ENCODE measurements at regions not wholly inside any gene's neighbourhood (a gene's known extent, or its start where the extent isn't known, plus 50 kb on each side); places are given as distances from the start of the nearest gene placed in this dataset.

- DNase-seq (ENCODE audit: extremely low spot score in 2 of 2): no peak
- no peak overlapping the region for H3K4me3 ChIP-seq
- intact Hi-C loops (cut with DNase I): no loop called here
- no peaks in the 10 kb centered on the region for H3K9me3 ChIP-seq
- H3K27ac ChIP-seq: no peak overlapping the region
- no peak for TF ChIP-seq POLR2AphosphoS5 (IDR thresholded peaks at IDR 0.05; ENCODE audit: insufficient read depth in 1 of 2, low read depth in 1 of 2)
- TF ChIP-seq, protein P1, sequence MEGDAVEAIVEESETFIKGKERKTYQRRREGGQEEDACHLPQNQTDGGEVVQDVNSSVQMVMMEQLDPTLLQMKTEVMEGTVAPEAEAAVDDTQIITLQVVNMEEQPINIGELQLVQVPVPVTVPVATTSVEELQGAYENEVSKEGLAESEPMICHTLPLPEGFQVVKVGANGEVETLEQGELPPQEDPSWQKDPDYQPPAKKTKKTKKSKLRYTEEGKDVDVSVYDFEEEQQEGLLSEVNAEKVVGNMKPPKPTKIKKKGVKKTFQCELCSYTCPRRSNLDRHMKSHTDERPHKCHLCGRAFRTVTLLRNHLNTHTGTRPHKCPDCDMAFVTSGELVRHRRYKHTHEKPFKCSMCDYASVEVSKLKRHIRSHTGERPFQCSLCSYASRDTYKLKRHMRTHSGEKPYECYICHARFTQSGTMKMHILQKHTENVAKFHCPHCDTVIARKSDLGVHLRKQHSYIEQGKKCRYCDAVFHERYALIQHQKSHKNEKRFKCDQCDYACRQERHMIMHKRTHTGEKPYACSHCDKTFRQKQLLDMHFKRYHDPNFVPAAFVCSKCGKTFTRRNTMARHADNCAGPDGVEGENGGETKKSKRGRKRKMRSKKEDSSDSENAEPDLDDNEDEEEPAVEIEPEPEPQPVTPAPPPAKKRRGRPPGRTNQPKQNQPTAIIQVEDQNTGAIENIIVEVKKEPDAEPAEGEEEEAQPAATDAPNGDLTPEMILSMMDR (IDR thresholded peaks at IDR 0.05): no peak
- TF ChIP-seq POLR2A (IDR thresholded peaks at IDR 0.05): no peak
- H3K36me3 ChIP-seq: no peaks in the 10 kb centered on the region
- H3K27me3 ChIP-seq: no peaks in the 10 kb centered on the region
- no peaks in the 10 kb centered on the region for H3K4me1 ChIP-seq
These were observed 841.4 kb upstream of the LRATD1 start for GRCh38 chr2:13791019-13791547.

DNA sequence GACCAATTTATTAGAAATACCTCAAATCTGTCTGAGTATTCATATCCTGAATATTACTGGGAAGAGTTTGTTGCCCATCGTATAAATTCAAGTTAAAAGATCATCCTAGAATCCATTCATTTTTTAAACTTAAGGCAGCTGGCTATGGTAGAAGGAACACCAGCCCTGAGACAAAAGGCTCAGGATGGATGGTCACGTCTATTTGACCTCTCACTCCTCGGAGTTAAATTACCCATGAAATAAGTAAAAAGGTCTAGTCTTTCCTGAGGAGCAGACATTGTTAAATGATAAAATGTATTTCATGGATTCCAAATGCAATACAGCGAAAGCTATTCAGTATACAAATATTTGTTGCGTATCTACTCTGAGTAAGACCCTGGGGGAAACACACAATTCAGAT lies 826.0 kb upstream of the LRATD1 start:
- Histone ChIP-seq H3K4me3 (no peak overlapping the region), H3K9me3 (no peaks in the 10 kb centered on the region), H3K27me3 (no peaks in the 10 kb centered on the region), H3K36me3 (no peaks in the 10 kb centered on the region), H3K4me1 (no peaks in the 10 kb centered on the region), H3K27ac (no peak overlapping the region)
- DNase-seq (ENCODE audit: extremely low spot score in 2 of 2): no peak
- TF ChIP-seq POLR2A (IDR thresholded peaks at IDR 0.05) (no peak), POLR2AphosphoS5 (IDR thresholded peaks at IDR 0.05; ENCODE audit: insufficient read depth in 1 of 2, low read depth in 1 of 2) (no peak)
- TF ChIP-seq, protein P1 (IDR thresholded peaks at IDR 0.05): no peak
- intact Hi-C loops (cut with DNase I): no loop called here

DNA sequence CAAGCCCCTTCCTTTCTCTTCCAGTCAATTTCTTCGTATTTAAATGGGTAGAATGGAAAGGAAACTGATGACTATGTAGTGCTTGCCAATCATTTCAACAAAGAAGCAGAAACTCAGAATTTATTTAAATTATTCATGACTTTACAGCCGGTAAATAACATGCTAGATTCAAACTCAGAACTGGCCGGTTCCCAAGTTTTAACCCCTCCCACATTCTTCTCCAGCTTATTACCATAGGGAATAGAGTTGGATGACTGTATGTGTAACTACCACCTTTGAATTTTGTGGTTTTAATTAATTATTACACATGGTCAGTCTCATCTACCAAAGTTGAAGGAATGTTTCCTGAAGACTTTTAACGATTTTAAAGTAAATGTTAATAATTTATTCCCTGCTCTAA lies 819.3 kb upstream of the LRATD1 start:
- no peaks in the 10 kb centered on the region for H3K36me3 ChIP-seq
- intact Hi-C loops (cut with DNase I): no loop called here
- no peak overlapping the region for H3K4me3 ChIP-seq
- H3K27ac ChIP-seq: no peak overlapping the region
- no peaks in the 10 kb centered on the region for H3K27me3 ChIP-seq
- DNase-seq (ENCODE audit: extremely low spot score in 2 of 2): no peak
- H3K9me3 ChIP-seq: no peaks in the 10 kb centered on the region
- no peaks in the 10 kb centered on the region for H3K4me1 ChIP-seq
- TF ChIP-seq, protein P1 (IDR thresholded peaks at IDR 0.05): no peak
- TF ChIP-seq POLR2A (IDR thresholded peaks at IDR 0.05): no peak
- TF ChIP-seq POLR2AphosphoS5 (IDR thresholded peaks at IDR 0.05; ENCODE audit: insufficient read depth in 1 of 2, low read depth in 1 of 2): no peak

DNA sequence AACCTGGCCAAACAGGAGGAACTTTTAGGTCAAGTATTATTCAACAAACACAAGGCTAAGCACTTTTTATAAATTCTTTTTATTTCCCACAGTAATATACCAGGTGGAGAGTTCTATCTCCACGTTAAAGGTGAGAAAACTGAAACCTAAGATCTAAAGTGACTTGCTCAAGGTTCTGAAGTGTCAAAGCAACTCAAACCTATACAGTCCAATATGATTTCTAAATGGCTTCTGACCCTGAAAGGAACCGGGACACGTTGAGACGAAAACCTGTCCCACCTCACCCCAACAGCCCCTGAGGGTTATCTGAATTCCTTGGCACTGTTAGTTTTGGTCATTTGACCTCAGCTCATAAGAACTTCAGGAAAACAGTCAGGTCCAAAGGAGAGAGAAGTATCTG lies 814.5 kb upstream of the LRATD1 start:
- Histone ChIP-seq H3K9me3 (no peaks in the 10 kb centered on the region), H3K27ac (no peak overlapping the region), H3K27me3 (no peaks in the 10 kb centered on the region), H3K4me1 (no peaks in the 10 kb centered on the region), H3K4me3 (no peak overlapping the region), H3K36me3 (no peaks in the 10 kb centered on the region)
- no peak for DNase-seq (ENCODE audit: extremely low spot score in 2 of 2)
- TF ChIP-seq, protein P1 (IDR thresholded peaks at IDR 0.05): no peak
- TF ChIP-seq POLR2AphosphoS5 (IDR thresholded peaks at IDR 0.05; ENCODE audit: insufficient read depth in 1 of 2, low read depth in 1 of 2): no peak
- no peak for TF ChIP-seq POLR2A (IDR thresholded peaks at IDR 0.05)
- intact Hi-C loops (cut with DNase I): no loop called here

- no peaks in the 10 kb centered on the region for H3K4me1 ChIP-seq
- no peak overlapping the region for H3K27ac ChIP-seq
- no peaks in the 10 kb centered on the region for H3K36me3 ChIP-seq
- no peak overlapping the region for H3K4me3 ChIP-seq
- no peaks in the 10 kb centered on the region for H3K9me3 ChIP-seq
- intact Hi-C loops (cut with DNase I): no loop called here
- DNase-seq (ENCODE audit: extremely low spot score in 2 of 2): no peak
- H3K27me3 ChIP-seq: no peaks in the 10 kb centered on the region
- TF ChIP-seq POLR2A (IDR thresholded peaks at IDR 0.05) (no peak), POLR2AphosphoS5 (IDR thresholded peaks at IDR 0.05; ENCODE audit: insufficient read depth in 1 of 2, low read depth in 1 of 2) (no peak)
- TF ChIP-seq, protein P1 (IDR thresholded peaks at IDR 0.05): no peak
These were observed 812.6 kb upstream of the LRATD1 start for GRCh38 chr2:13819896-13820295.

All from vagina (tissue), 2 donors.